Subcutaneous abdominal adipose tissue (tissue), 5 donors: ENCODE measurements at regions not wholly inside any gene's neighbourhood (a gene's known extent, or its start where the extent isn't known, plus 50 kb on each side); places are given as distances from the start of the nearest gene placed in this dataset.
"Not testable (repeated sequence)": the region's sequence is repeated elsewhere in the genome, so short reads cannot be mapped to it uniquely, and the experiment has no call there.

Experiments used
- H3K27ac ChIP-seq: one replicate; pipeline ENCODE4 v1.7.0; 2013; ENCODE audit warnings: low read depth, mild to moderate bottlenecking, inconsistent platforms, low read length, moderate library complexity
- H3K27me3 ChIP-seq, 5 donors: one replicate each; pipeline ENCODE4 v1.7.0; 2013; ENCODE audit warnings: low read length in 5 of 5, inconsistent platforms in 1 of 5; ENCODE audit not compliant: control insufficient read depth in 5 of 5, insufficient read depth in 4 of 5
- H3K36me3 ChIP-seq, 5 donors: one replicate each; pipeline ENCODE4 v1.7.0; 2013; ENCODE audit warnings: low read length in 5 of 5; ENCODE audit not compliant: control insufficient read depth in 5 of 5, insufficient read depth in 5 of 5
- H3K4me1 ChIP-seq, 5 donors: one replicate each; pipeline ENCODE4 v1.7.0; 2013; ENCODE audit warnings: low read length in 5 of 5, mild to moderate bottlenecking in 3 of 5, moderate library complexity in 1 of 5; ENCODE audit not compliant: control insufficient read depth in 5 of 5, insufficient read depth in 5 of 5
- H3K4me3 ChIP-seq, 5 donors: one replicate each; pipeline ENCODE4 v1.7.0; 2013; ENCODE audit warnings: low read length in 5 of 5, low read depth in 1 of 5
- H3K9ac ChIP-seq, 5 donors: one replicate each; pipeline ENCODE4 v1.7.0; 2013; ENCODE audit warnings: low read length in 5 of 5, mild to moderate bottlenecking in 4 of 5, moderate library complexity in 3 of 5
- H3K9me3 ChIP-seq, 5 donors: one replicate each; pipeline ENCODE4 v1.7.0; 2013; ENCODE audit warnings: low read length in 5 of 5; ENCODE audit not compliant: control insufficient read depth in 5 of 5
- donor health status: healthy.
- donor health status: healthy.
- donor health status: healthy.
- donor health status: healthy.
- donor health status: healthy.

DNA sequence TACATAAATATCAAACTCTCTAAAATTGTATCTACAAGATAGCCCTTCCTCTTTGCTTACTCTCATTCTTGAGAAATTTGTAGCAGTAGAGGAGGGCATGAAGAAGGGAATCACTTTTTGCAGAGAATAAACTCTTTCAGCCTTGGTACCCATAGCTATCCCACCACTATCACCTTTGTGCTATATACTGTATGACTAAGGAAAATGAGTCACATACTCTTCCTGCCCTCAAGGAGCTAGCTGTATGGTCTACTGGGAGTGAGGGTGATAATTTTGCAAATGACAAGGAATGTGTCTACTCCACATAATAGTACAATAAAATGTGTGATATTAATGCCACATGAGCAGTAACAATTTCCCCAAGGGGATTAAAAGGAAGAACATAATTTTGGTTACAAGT lies 184.6 kb upstream of the WSB1 start:
- Histone ChIP-seq H3K27me3 (no peaks in the 10 kb centered on the region), H3K9ac (no peak overlapping the region), H3K9me3 (no peaks in the 10 kb centered on the region), H3K36me3 (no peaks in the 10 kb centered on the region), H3K27ac (no peak overlapping the region), H3K4me3 (no peak overlapping the region), H3K4me1 (no peaks in the 10 kb centered on the region)

- Histone ChIP-seq H3K27ac (no peak overlapping the region), H3K9ac (no peak overlapping the region), H3K4me1 (peaks cover 0 to 4% (median 3%) of the 10 kb centered on the region in 5 donors), H3K4me3 (no peak overlapping the region), H3K36me3 (no peaks in the 10 kb centered on the region), H3K27me3 (peaks cover 0 to 7% (median 0%) of the 10 kb centered on the region in 5 donors), H3K9me3 (peaks cover 0 to 1% (median 0%) of the 10 kb centered on the region in 5 donors)
These were observed 140.9 kb upstream of the WSB1 start for GRCh38 chr17:27153005-27153404.

DNA sequence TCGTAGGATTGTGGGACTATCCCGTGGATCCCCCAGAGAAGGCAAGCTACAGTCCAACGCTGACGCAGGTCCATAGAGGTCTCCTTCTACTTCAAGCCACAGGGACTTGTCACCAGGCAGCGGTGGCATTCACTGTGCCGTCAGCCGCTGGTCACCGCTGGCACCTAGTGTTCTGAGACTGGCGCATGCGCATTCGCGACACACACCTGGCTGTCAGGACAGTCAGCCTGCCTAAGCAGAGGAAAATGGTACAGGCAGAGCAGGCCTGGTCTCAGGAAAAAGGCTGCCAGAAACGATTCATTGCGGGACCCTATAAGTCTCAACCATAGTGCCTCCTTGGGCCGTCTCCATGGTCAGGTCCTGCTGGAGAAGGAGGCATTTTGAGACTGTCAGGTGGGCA lies 138.0 kb upstream of the WSB1 start:
- H3K36me3 ChIP-seq, result no peaks in the 10 kb centered on the region
- peaks cover 0 to 5% (median 0%) of the 10 kb centered on the region in 5 donors for H3K9me3 ChIP-seq
- peaks cover 0 to 7% (median 0%) of the 10 kb centered on the region in 5 donors for H3K27me3 ChIP-seq
- no peak overlapping the region for H3K9ac ChIP-seq
- H3K4me3 ChIP-seq, result no peak overlapping the region
- peaks cover 0 to 4% (median 3%) of the 10 kb centered on the region in 5 donors for H3K4me1 ChIP-seq
- H3K27ac ChIP-seq, result no peak overlapping the region

DNA sequence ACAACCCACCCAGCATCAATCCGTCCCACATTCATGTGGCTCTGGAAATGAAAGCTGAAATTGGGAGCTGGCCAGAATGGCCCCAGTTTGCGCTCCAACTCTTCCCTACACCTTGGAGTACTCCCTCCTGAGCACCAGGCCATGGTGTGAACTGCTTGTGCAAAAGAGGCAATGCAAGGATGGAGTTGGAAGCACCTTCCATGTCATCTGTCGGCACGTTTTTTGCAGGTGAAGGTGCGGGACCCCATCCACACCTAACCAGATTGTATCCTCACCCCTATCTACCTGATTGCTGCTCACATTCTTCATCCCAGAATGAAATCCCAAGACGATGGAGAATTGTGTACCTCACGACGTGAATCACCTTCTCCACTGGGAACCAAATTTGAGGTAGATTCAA lies 136.6 kb upstream of the WSB1 start:
- H3K27ac ChIP-seq, result no peak overlapping the region
- peaks cover 0 to 4% (median 3%) of the 10 kb centered on the region in 5 donors for H3K4me1 ChIP-seq
- peaks cover 0 to 5% (median 0%) of the 10 kb centered on the region in 5 donors for H3K9me3 ChIP-seq
- H3K9ac ChIP-seq, result no peak overlapping the region
- H3K27me3 ChIP-seq, result peaks cover 0 to 7% (median 0%) of the 10 kb centered on the region in 5 donors
- H3K4me3 ChIP-seq, result no peak overlapping the region
- H3K36me3 ChIP-seq, result no peaks in the 10 kb centered on the region

DNA sequence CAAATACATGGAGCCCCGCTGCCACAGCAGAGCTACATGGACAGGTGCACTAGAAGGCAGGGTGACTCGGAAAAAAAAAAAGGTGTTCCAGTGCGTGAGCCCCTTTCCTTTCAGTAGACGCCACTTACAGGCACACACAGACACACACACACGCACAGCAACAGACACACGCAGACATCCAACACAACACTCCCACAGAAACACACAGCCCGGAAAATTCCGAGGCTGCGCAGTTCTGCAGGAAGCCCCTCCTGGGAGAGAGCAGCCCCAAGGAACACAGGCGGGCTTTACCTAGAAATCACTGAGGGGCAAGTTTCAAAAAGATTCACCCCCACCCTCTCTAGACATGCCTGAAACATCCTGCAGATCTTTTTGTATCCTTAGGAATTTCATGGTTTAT lies 136.0 kb upstream of the WSB1 start:
- Histone ChIP-seq H3K36me3 (no peaks in the 10 kb centered on the region), H3K27ac (no peak overlapping the region), H3K4me1 (peaks cover 0 to 4% (median 3%) of the 10 kb centered on the region in 5 donors), H3K27me3 (peaks cover 0 to 7% (median 0%) of the 10 kb centered on the region in 5 donors), H3K4me3 (no peak overlapping the region), H3K9ac (no peak overlapping the region), H3K9me3 (peaks cover 0 to 5% (median 0%) of the 10 kb centered on the region in 5 donors)

DNA sequence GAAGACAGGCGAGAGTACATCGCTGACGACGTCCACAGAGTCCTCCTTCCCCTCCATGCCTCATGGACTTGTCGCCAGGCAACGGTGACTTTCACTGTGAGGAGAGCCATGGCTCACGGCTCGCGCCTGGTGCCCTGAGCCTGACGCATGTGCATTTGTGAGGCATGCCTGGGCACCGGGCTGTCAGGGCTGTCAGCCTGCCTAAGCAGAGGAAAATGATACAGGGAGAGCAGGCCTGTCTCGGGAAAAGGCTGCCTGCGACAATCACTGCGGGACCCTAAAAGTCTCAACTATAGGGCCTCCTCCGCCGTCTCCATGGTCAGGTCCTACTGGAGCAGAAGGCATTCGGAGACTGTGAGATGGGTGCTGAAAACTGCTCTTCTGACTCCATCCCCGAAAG lies 135.5 kb upstream of the WSB1 start:
- H3K27ac ChIP-seq, result no peak overlapping the region
- no peak overlapping the region for H3K9ac ChIP-seq
- H3K27me3 ChIP-seq, result peaks cover 0 to 7% (median 0%) of the 10 kb centered on the region in 5 donors
- H3K4me3 ChIP-seq, result no peak overlapping the region
- H3K4me1 ChIP-seq, result peaks cover 0 to 4% (median 3%) of the 10 kb centered on the region in 5 donors
- no peaks in the 10 kb centered on the region for H3K36me3 ChIP-seq
- peaks cover 0 to 5% (median 0%) of the 10 kb centered on the region in 5 donors for H3K9me3 ChIP-seq

DNA sequence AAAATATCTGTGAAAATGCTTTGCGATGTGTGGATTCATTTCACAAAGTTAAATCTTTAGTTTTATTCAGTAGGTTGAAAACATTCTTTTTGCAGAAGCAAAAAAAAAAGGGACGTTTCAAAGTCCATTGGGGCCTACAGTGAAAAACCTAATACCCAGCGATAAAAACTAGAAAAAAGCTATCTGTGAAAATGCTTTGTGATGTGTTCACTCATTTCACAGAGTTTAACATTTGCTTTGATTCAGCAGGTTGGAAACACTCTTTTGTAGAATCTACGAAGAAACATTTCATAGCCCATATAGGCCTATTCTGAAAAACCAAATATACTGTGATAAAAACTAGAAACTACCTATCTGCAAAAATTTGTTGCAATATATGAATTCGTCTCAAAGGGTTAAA lies 113.6 kb upstream of the WSB1 start:
- Histone ChIP-seq H3K9me3 (peaks cover 0 to 13% (median 7%) of the 10 kb centered on the region in 5 donors), H3K36me3 (no peaks in the 10 kb centered on the region), H3K4me1 (no peaks in the 10 kb centered on the region), H3K4me3 (no peak overlapping the region), H3K9ac (no peak overlapping the region), H3K27ac (no peak overlapping the region), H3K27me3 (no peaks in the 10 kb centered on the region)

DNA sequence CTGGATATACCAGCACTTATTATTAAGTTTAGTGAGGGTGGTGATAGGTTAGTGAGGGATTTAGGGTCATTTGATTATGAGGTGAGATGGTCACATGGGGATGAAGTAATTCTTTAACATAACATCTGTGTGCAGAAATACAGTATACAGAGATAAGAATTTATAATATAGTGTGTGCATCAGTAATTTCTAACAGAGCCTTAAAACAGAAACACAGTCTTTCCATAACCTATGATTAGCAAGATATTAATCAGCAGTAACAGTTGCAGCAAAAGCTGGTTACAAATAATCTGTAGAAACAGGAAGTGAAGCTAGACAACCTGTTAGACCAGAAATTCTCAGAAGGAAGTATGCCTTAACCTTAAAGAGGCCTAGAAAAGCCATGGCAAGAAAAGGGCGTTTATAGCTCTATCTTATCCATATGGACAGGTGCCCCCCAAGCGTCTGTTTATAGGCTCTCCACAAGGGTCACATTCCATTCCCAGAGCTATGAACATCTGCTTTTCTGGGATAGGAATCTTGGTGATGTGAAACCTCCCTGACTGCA lies 112.5 kb upstream of the WSB1 start:
- not testable (repeated sequence) for H3K4me3 ChIP-seq, H3K36me3 ChIP-seq, H3K9ac ChIP-seq, H3K27ac ChIP-seq, H3K27me3 ChIP-seq, H3K4me1 ChIP-seq
- H3K9me3 ChIP-seq, result peaks cover 0 to 13% (median 7%) of the 10 kb centered on the region in 5 donors

- H3K4me3 ChIP-seq, result no peak overlapping the region
- H3K9me3 ChIP-seq, result peaks cover 0 to 13% (median 7%) of the 10 kb centered on the region in 5 donors
- no peaks in the 10 kb centered on the region for H3K4me1 ChIP-seq
- no peak overlapping the region for H3K9ac ChIP-seq
- no peaks in the 10 kb centered on the region for H3K36me3 ChIP-seq
- H3K27me3 ChIP-seq, result no peaks in the 10 kb centered on the region
- no peak overlapping the region for H3K27ac ChIP-seq
These were observed 112.0 kb upstream of the WSB1 start for GRCh38 chr17:27181935-27182334.

- H3K4me3 ChIP-seq, H3K9me3 ChIP-seq, H3K4me1 ChIP-seq, H3K36me3 ChIP-seq, H3K27me3 ChIP-seq, H3K27ac ChIP-seq, H3K9ac ChIP-seq: not testable (repeated sequence)
These were observed 96.4 kb upstream of the WSB1 start for GRCh38 chr17:27197505-27197904.
